ENCODE measurements at regions not wholly inside any gene's neighbourhood (a gene's known extent, or its start where the extent isn't known, plus 50 kb on each side); places are given as distances from the start of the nearest gene placed in this dataset.

DNA sequence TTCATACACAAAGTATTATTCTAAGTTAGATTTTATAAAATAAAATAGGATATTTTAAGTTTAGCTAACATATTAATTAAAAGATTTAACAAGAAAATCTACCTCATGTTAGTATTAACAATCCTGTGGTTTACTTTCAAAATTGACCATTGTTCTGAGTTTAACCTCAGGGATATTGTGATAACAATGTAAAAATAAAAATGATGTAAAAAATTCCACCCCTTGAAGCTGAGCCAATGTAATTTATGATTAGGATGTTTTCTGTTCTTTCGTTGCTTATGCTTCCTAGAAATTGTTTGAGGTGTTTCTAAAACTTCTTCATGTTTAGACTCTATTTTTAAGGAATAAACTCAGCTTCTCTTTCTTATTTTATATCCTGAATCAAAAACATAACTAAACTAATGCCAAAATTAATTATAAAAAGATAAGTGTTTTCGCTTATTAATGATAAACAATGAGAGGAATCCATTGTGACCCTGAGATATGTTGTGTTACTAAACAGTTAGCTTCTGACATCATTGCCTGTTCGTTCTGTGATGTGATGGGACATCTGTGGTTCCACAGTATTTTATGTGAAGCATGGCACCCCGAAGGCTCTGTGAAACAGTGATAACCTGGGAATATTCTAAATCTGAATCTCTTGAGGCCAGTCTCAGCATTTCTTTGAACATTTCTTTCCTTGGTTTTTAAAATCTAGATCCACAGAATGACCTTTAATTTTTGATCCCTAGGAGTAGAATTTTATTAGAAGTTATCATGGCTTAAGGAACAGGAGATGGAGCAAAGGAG, 340.8 kb downstream of the ARL4A start:
- no peak for DNase-seq
- TF ChIP-seq, protein P1, sequence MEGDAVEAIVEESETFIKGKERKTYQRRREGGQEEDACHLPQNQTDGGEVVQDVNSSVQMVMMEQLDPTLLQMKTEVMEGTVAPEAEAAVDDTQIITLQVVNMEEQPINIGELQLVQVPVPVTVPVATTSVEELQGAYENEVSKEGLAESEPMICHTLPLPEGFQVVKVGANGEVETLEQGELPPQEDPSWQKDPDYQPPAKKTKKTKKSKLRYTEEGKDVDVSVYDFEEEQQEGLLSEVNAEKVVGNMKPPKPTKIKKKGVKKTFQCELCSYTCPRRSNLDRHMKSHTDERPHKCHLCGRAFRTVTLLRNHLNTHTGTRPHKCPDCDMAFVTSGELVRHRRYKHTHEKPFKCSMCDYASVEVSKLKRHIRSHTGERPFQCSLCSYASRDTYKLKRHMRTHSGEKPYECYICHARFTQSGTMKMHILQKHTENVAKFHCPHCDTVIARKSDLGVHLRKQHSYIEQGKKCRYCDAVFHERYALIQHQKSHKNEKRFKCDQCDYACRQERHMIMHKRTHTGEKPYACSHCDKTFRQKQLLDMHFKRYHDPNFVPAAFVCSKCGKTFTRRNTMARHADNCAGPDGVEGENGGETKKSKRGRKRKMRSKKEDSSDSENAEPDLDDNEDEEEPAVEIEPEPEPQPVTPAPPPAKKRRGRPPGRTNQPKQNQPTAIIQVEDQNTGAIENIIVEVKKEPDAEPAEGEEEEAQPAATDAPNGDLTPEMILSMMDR (IDR thresholded peaks at IDR 0.05): no peak
- intact Hi-C loops (cut with DNase I): no loop called here
- H3K9me3 ChIP-seq: peaks cover 0 to 7% (median 0%) of the 10 kb centered on the region in 11 donors
- no peak overlapping the region for H3K4me3 ChIP-seq
- H3K4me1 ChIP-seq: peaks cover 0 to 28% (median 9%) of the 10 kb centered on the region in 9 donors
- no peaks in the 10 kb centered on the region for H3K36me3 ChIP-seq
- H3K27me3 ChIP-seq: no peaks in the 10 kb centered on the region
- peak in 1 of 8 donors; percentile 42 for ATAC-seq
- peak overlapping the region in 4 of 10 donors; percentile 4 to 55 (median 26) for H3K27ac ChIP-seq
- WGBS, 2 donors: 38 to 45% methylated on average over 4 of the region's 4 CpGs

DNA sequence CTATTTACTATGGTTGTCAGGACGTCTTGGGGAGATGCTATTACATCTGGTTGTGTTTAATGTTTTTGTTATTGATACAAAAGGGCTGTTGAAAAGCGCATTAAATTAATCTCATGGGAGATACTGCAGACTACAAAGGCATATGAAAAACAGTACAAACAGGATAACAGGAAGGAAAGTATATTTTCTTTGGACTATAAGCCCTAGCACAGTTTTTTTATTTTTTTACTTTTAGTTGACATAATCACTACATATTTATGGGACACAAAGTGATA, 341.3 kb downstream of the ARL4A start:
- Histone ChIP-seq H3K27ac (peak overlapping the region in 4 of 10 donors; percentile 4 to 55 (median 26)), H3K9me3 (peaks cover 0 to 7% (median 0%) of the 10 kb centered on the region in 11 donors), H3K27me3 (no peaks in the 10 kb centered on the region), H3K4me1 (peaks cover 0 to 28% (median 9%) of the 10 kb centered on the region in 9 donors), H3K36me3 (no peaks in the 10 kb centered on the region), H3K4me3 (no peak overlapping the region)
- DNase-seq (no peak), ATAC-seq (no peak)
- TF ChIP-seq, protein P1 (IDR thresholded peaks at IDR 0.05): no peak
- 37 to 44% methylated on average over 2 of the region's 2 CpGs for WGBS, 2 donors
- intact Hi-C loops (cut with DNase I): no loop called here

DNA sequence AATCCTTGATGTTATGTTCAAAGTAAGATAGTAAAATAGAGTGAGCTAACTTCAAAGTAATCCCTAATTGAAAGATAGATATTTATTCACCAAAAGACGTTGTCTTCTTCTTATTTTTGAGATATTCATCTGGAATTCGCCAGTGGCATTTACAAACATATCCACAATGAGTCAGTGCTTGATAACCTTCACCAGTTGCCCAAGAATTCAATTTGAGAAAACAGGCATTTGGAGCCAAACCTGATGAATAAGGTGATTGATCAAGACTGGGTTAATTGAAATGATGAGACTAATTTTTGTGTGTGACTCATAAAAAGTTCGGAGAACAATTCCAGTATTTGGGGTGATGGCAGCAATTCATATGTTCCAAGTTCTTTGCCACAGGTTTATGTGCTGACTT, 344.0 kb downstream of the ARL4A start:
- no peaks in the 10 kb centered on the region for H3K36me3 ChIP-seq
- no peak overlapping the region for H3K4me3 ChIP-seq
- 88 to 91% methylated on average over 3 of the region's 3 CpGs for WGBS, 2 donors
- H3K4me1 ChIP-seq: peaks cover 0 to 18% (median 9%) of the 10 kb centered on the region in 9 donors
- no peak for DNase-seq
- H3K9me3 ChIP-seq: peaks cover 0 to 15% (median 0%) of the 10 kb centered on the region in 11 donors
- H3K27me3 ChIP-seq: no peaks in the 10 kb centered on the region
- no peak for ATAC-seq
- TF ChIP-seq, protein P1 (IDR thresholded peaks at IDR 0.05): no peak
- intact Hi-C loops (cut with DNase I): loop anchor here in 1 of 10 donors (10.0 kb wide), 1 partner anchor 347 kb away; the partner anchor contains the start of gene ARL4A
- no peak overlapping the region for H3K27ac ChIP-seq

DNA sequence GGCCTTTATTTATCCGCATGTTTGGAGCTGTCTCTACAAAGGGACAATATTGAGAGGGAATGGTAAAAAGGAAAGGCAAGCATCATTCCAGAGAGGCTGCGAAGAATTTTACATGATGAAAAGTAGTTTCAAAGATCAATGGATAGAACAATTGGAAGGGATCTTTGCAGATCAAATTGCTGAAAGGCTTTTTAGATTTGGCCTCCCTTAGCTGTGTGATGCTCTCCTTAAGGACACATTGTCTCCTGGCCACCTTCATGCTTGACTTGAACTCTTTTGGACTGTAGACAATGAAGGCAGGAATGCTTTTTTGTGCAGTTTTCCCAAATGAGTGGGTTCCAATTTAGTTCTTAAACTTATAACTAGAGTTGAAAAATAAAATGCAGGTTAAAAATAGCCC, 344.7 kb downstream of the ARL4A start:
- peaks cover 0 to 18% (median 9%) of the 10 kb centered on the region in 9 donors for H3K4me1 ChIP-seq
- DNase-seq (no peak), ATAC-seq (no peak)
- TF ChIP-seq, protein P1 (IDR thresholded peaks at IDR 0.05): no peak
- intact Hi-C loops (cut with DNase I): loop anchor here in 1 of 10 donors (10.0 kb wide), 1 partner anchor 347 kb away; the partner anchor contains the start of gene ARL4A
- no peak overlapping the region for H3K4me3 ChIP-seq
- H3K36me3 ChIP-seq: no peaks in the 10 kb centered on the region
- no peaks in the 10 kb centered on the region for H3K27me3 ChIP-seq
- peaks cover 0 to 15% (median 0%) of the 10 kb centered on the region in 11 donors for H3K9me3 ChIP-seq
- no peak overlapping the region for H3K27ac ChIP-seq
- WGBS, 2 donors: 95 to 96% methylated on average over 2 of the region's 2 CpGs

Measured in heart right ventricle (tissue), 16 donors.